SK-N-SH treated with all-trans-retinoic acid at 6 μM for 48 hours (cell line): ENCODE measurements at regions not wholly inside any gene's neighbourhood (a gene's known extent, or its start where the extent isn't known, plus 50 kb on each side); places are given as distances from the start of the nearest gene placed in this dataset.
"Not testable (repeated sequence)": the region's sequence is repeated elsewhere in the genome, so short reads cannot be mapped to it uniquely, and the experiment has no call there.

ENCODE experiments used
- SNAI2 ChIP-seq: fragments of 250-450 bp; sonication (Bioruptor Pico); IDR thresholded peaks from 2 replicates; pipeline ENCODE4 v1.5.0; 2020; ENCODE audit warnings: mild to moderate bottlenecking, moderate library complexity
- TF ChIP-seq, protein P1 (sequence below): fragments of 250-450 bp; sonication (Bioruptor Pico); IDR thresholded peaks from 2 replicates; pipeline ENCODE4 v1.5.1; 2021; ENCODE audit warnings: mild to moderate bottlenecking, moderate library complexity

DNA sequence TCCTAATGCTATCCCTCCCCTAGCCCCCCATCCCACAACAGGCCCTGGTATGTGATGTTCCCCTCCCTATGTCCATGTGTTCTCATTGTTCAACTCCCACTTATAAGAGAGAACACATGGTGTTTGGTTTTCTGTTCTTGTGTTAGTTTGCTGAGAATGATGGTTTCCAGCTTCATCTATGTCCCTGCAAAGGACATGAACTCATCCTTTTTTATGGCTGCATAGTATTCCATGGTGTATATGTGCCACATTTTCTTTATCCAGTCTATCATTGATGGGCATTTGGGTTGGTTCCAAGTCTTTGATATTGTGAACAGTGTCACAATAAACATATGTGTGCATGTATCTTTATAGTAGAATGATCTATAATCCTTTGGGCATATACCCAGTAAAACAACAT, 99.2 kb downstream of the OAT start:
- TF ChIP-seq, protein P1, sequence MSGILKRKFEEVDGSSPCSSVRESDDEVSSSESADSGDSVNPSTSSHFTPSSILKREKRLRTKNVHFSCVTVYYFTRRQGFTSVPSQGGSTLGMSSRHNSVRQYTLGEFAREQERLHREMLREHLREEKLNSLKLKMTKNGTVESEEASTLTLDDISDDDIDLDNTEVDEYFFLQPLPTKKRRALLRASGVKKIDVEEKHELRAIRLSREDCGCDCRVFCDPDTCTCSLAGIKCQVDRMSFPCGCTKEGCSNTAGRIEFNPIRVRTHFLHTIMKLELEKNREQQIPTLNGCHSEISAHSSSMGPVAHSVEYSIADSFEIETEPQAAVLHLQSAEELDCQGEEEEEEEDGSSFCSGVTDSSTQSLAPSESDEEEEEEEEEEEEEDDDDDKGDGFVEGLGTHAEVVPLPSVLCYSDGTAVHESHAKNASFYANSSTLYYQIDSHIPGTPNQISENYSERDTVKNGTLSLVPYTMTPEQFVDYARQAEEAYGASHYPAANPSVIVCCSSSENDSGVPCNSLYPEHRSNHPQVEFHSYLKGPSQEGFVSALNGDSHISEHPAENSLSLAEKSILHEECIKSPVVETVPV (CRISPR knock-in tag), result not testable (repeated sequence)
- TF ChIP-seq SNAI2 (CRISPR knock-in tag), result not testable (repeated sequence)
